ENCODE measurements at regions not wholly inside any gene's neighbourhood (a gene's known extent, or its start where the extent isn't known, plus 50 kb on each side); places are given as distances from the start of the nearest gene placed in this dataset.
"Not testable (repeated sequence)": the region's sequence is repeated elsewhere in the genome, so short reads cannot be mapped to it uniquely, and the experiment has no call there.

- DNase-seq, result not testable (repeated sequence)
These were observed 451.7 kb downstream of the PCNX1 start for GRCh38 chr14:71358932-71359421.

- DNase-seq, result no peak
These were observed 452.6 kb downstream of the PCNX1 start for GRCh38 chr14:71359823-71360222.

- no peak for DNase-seq
These were observed 454.1 kb downstream of the PCNX1 start for GRCh38 chr14:71361336-71361735.

GRCh38 chr14:71361874-71362273, 454.6 kb downstream of the PCNX1 start:
- DNase-seq, result no peak

GRCh38 chr14:71362282-71362681, 455.0 kb downstream of the PCNX1 start:
- no peak for DNase-seq

- no peak for DNase-seq
These were observed 455.8 kb downstream of the PCNX1 start for GRCh38 chr14:71362920-71363584.

- no peak for DNase-seq
These were observed 457.0 kb downstream of the PCNX1 start for GRCh38 chr14:71363946-71364925.

- no peak for DNase-seq
These were observed 458.1 kb downstream of the PCNX1 start for GRCh38 chr14:71365361-71365760.

GRCh38 chr14:71366861-71367260, 459.6 kb downstream of the PCNX1 start:
- no peak for DNase-seq

GRCh38 chr14:71371711-71372396, 464.6 kb downstream of the PCNX1 start:
- no peak for DNase-seq

GRCh38 chr14:71372411-71372838, 465.2 kb downstream of the PCNX1 start:
- no peak for DNase-seq

GRCh38 chr14:71373773-71374172, 466.5 kb downstream of the PCNX1 start:
- no peak for DNase-seq

- DNase-seq, result no peak
These were observed 467.7 kb downstream of the PCNX1 start for GRCh38 chr14:71374989-71375388.

- DNase-seq, result no peak
These were observed 469.8 kb downstream of the PCNX1 start for GRCh38 chr14:71377099-71377498.

- no peak for DNase-seq
These were observed 473.0 kb downstream of the PCNX1 start for GRCh38 chr14:71380271-71380670.

- no peak for DNase-seq
These were observed 474.6 kb downstream of the PCNX1 start for GRCh38 chr14:71381814-71382213.

- no peak for DNase-seq
These were observed 475.1 kb downstream of the PCNX1 start for GRCh38 chr14:71382315-71382714.

GRCh38 chr14:71383510-71383909, 476.3 kb downstream of the PCNX1 start:
- DNase-seq, result no peak

GRCh38 chr14:71384007-71384845, 477.0 kb downstream of the PCNX1 start:
- no peak for DNase-seq

GRCh38 chr14:71387753-71388152, 480.5 kb downstream of the PCNX1 start:
- DNase-seq, result no peak

- no peak for DNase-seq
These were observed 481.1 kb downstream of the PCNX1 start for GRCh38 chr14:71388336-71388735.
